OCI-LY7 (cell line): ENCODE measurements at regions not wholly inside any gene's neighbourhood (a gene's known extent, or its start where the extent isn't known, plus 50 kb on each side); places are given as distances from the start of the nearest gene placed in this dataset.

ENCODE experiments used
- CTCF ChIP-seq: fragments of 200-600 bp; sonication (generic); conservative IDR thresholded peaks from 2 replicates; pipeline ENCODE4 v1.5.1; 2014; ENCODE audit warnings: mild to moderate bottlenecking, antibody characterized with exemption, low read length, moderate library complexity, mixed read lengths
- EZH2phosphoT487 ChIP-seq: fragments of 200-600 bp; sonication (generic); IDR thresholded peaks from 2 replicates; pipeline ENCODE4 v1.6.1; 2018; ENCODE audit warnings: low read depth, borderline replicate concordance, mild to moderate bottlenecking, mixed run types, antibody characterized with exemption, low read length, moderate library complexity, mixed read lengths

- TF ChIP-seq CTCF (no peak), EZH2phosphoT487 (no peak)
Measured at GRCh38 chr7:17007841-17008240, 126.1 kb upstream of the AGR3 start.
